ENCODE measurements at regions not wholly inside any gene's neighbourhood (a gene's known extent, or its start where the extent isn't known, plus 50 kb on each side); places are given as distances from the start of the nearest gene placed in this dataset.

GRCh38 chr2:88307817-88308216, 137.7 kb downstream of the THNSL2 start:
- DNase-seq (ENCODE audit: low read depth, low spot score) = peak; percentile 74
- in situ Hi-C loops (cut with HindIII; ENCODE audit: low pct_unique_long_range_greater_than_20kb, low sequenced_read_pairs) = no loop called here

- DNase-seq (ENCODE audit: low read depth, low spot score) = no peak
- in situ Hi-C loops (cut with HindIII; ENCODE audit: low pct_unique_long_range_greater_than_20kb, low sequenced_read_pairs) = no loop called here
Observed at GRCh38 chr2:88303865-88304264, 133.7 kb downstream of the THNSL2 start.

GRCh38 chr2:88296247-88296646, 126.1 kb downstream of the THNSL2 start:
- in situ Hi-C loops (cut with HindIII; ENCODE audit: low pct_unique_long_range_greater_than_20kb, low sequenced_read_pairs) = no loop called here

GRCh38 chr2:88283886-88284592, 113.9 kb downstream of the THNSL2 start:
- DNase-seq (ENCODE audit: low read depth, low spot score) = no peak
- in situ Hi-C loops (cut with HindIII; ENCODE audit: low pct_unique_long_range_greater_than_20kb, low sequenced_read_pairs) = no loop called here

More at GRCh38 chr2:88296247-88296646, 126.1 kb downstream of the THNSL2 start:
- DNase-seq (ENCODE audit: low read depth, low spot score) = no peak

- DNase-seq (ENCODE audit: low read depth, low spot score) = no peak
- in situ Hi-C loops (cut with HindIII; ENCODE audit: low pct_unique_long_range_greater_than_20kb, low sequenced_read_pairs) = no loop called here
Observed at GRCh38 chr2:88281302-88282217, 111.4 kb downstream of the THNSL2 start.

GRCh38 chr2:88269836-88270235, 99.7 kb downstream of the THNSL2 start:
- in situ Hi-C loops (cut with HindIII; ENCODE audit: low pct_unique_long_range_greater_than_20kb, low sequenced_read_pairs) = no loop called here
- DNase-seq (ENCODE audit: low read depth, low spot score) = no peak

- in situ Hi-C loops (cut with HindIII; ENCODE audit: low pct_unique_long_range_greater_than_20kb, low sequenced_read_pairs) = no loop called here
- peak; percentile 88 for DNase-seq (ENCODE audit: low read depth, low spot score)
Observed at GRCh38 chr2:88265352-88266303, 95.5 kb downstream of the THNSL2 start.

- DNase-seq (ENCODE audit: low read depth, low spot score) = no peak
- in situ Hi-C loops (cut with HindIII; ENCODE audit: low pct_unique_long_range_greater_than_20kb, low sequenced_read_pairs) = no loop called here
Observed at GRCh38 chr2:88263861-88264260, 93.7 kb downstream of the THNSL2 start.

GRCh38 chr2:88261725-88262124, 91.6 kb downstream of the THNSL2 start:
- in situ Hi-C loops (cut with HindIII; ENCODE audit: low pct_unique_long_range_greater_than_20kb, low sequenced_read_pairs) = no loop called here
- DNase-seq (ENCODE audit: low read depth, low spot score) = no peak

- in situ Hi-C loops (cut with HindIII; ENCODE audit: low pct_unique_long_range_greater_than_20kb, low sequenced_read_pairs) = no loop called here
- DNase-seq (ENCODE audit: low read depth, low spot score) = no peak
Observed at GRCh38 chr2:88258208-88258607, 88.1 kb downstream of the THNSL2 start.

- DNase-seq (ENCODE audit: low read depth, low spot score) = no peak
- in situ Hi-C loops (cut with HindIII; ENCODE audit: low pct_unique_long_range_greater_than_20kb, low sequenced_read_pairs) = no loop called here
Observed at GRCh38 chr2:88254437-88255091, 84.4 kb downstream of the THNSL2 start.

- in situ Hi-C loops (cut with HindIII; ENCODE audit: low pct_unique_long_range_greater_than_20kb, low sequenced_read_pairs) = no loop called here
- no peak for DNase-seq (ENCODE audit: low read depth, low spot score)
Observed at GRCh38 chr2:88253997-88254396, 83.9 kb downstream of the THNSL2 start.

GRCh38 chr2:88253375-88253774, 83.2 kb downstream of the THNSL2 start:
- DNase-seq (ENCODE audit: low read depth, low spot score) = no peak
- in situ Hi-C loops (cut with HindIII; ENCODE audit: low pct_unique_long_range_greater_than_20kb, low sequenced_read_pairs) = no loop called here

- DNase-seq (ENCODE audit: low read depth, low spot score) = no peak
- in situ Hi-C loops (cut with HindIII; ENCODE audit: low pct_unique_long_range_greater_than_20kb, low sequenced_read_pairs) = no loop called here
Observed at GRCh38 chr2:88252646-88253045, 82.5 kb downstream of the THNSL2 start.

- DNase-seq (ENCODE audit: low read depth, low spot score) = no peak
- in situ Hi-C loops (cut with HindIII; ENCODE audit: low pct_unique_long_range_greater_than_20kb, low sequenced_read_pairs) = no loop called here
Observed at GRCh38 chr2:88252111-88252510, 82.0 kb downstream of the THNSL2 start.

GRCh38 chr2:88250404-88250803, 80.3 kb downstream of the THNSL2 start:
- in situ Hi-C loops (cut with HindIII; ENCODE audit: low pct_unique_long_range_greater_than_20kb, low sequenced_read_pairs) = no loop called here
- DNase-seq (ENCODE audit: low read depth, low spot score) = no peak

- in situ Hi-C loops (cut with HindIII; ENCODE audit: low pct_unique_long_range_greater_than_20kb, low sequenced_read_pairs) = no loop called here
- no peak for DNase-seq (ENCODE audit: low read depth, low spot score)
Observed at GRCh38 chr2:88248280-88248828, 78.2 kb downstream of the THNSL2 start.
